HL-60 (cell line): ENCODE measurements at regions not wholly inside any gene's neighbourhood (a gene's known extent, or its start where the extent isn't known, plus 50 kb on each side); places are given as distances from the start of the nearest gene placed in this dataset.

ENCODE experiments used
- DNase-seq, 2 experiments: peaks; one replicate each; pipeline ENCODE4 v3.0.0-alpha.2; 2010 to 2020; ENCODE audit warnings: low read depth in 1 of 2, low spot score in 1 of 2
- H3K27ac ChIP-seq: fragments of 250-450 bp; sonication (Bioruptor Pico); replicated peaks from 2 replicates; pipeline ENCODE4 v1.5.1; 2020; ENCODE audit warnings: mild to moderate bottlenecking, moderate library complexity
- H3K27me3 ChIP-seq: fragments of 250-450 bp; sonication (Bioruptor Pico); 2 replicates; pipeline ENCODE4 v1.5.1; 2021; ENCODE audit warnings: mild to moderate bottlenecking, moderate library complexity; ENCODE audit not compliant: insufficient read depth, poor library complexity, severe bottlenecking
- H3K4me3 ChIP-seq: replicated peaks from 2 replicates; pipeline ENCODE4 v1.5.1; 2011; ENCODE audit warnings: mild to moderate bottlenecking, control low read depth, low read length; ENCODE audit not compliant: insufficient read depth
- CTCF ChIP-seq: IDR thresholded peaks from one replicate; pipeline ENCODE4 v1.5.1; 2011; ENCODE audit warnings: low read length, control low read depth, inconsistent platforms; ENCODE audit not compliant: insufficient read depth
- GABPA ChIP-seq: IDR thresholded peaks from 2 replicates; pipeline ENCODE4 v1.6.1; 2012; ENCODE audit warnings: low read depth
- POLR2AphosphoS5 ChIP-seq: IDR thresholded peaks from 2 replicates; pipeline ENCODE4 v1.6.1; 2012; ENCODE audit warnings: low read depth
- REST ChIP-seq: IDR thresholded peaks from 2 replicates; pipeline ENCODE4 v1.6.1; 2012; ENCODE audit warnings: low read depth; ENCODE audit not compliant: insufficient replicate concordance
- SPI1 ChIP-seq: IDR thresholded peaks from 2 replicates; pipeline ENCODE4 v1.6.1; 2012; ENCODE audit warnings: low read depth, mild to moderate bottlenecking, borderline replicate concordance

GRCh38 chr15:23859008-23859407 lies 171.9 kb upstream of the NDN start:
- no peak for TF ChIP-seq CTCF
- no peak for TF ChIP-seq POLR2AphosphoS5
- TF ChIP-seq GABPA = no peak
- TF ChIP-seq REST = no peak
- no peak for TF ChIP-seq SPI1
- no peaks in the 10 kb centered on the region for H3K27me3 ChIP-seq
- no peak for DNase-seq
- H3K27ac ChIP-seq = no peak overlapping the region
- no peak overlapping the region for H3K4me3 ChIP-seq

- Histone ChIP-seq H3K27ac (no peak overlapping the region), H3K27me3 (no peaks in the 10 kb centered on the region), H3K4me3 (no peak overlapping the region)
- TF ChIP-seq SPI1 (no peak), CTCF (no peak), GABPA (no peak), REST (no peak), POLR2AphosphoS5 (no peak)
- no peak for DNase-seq
These were observed 173.5 kb upstream of the NDN start for GRCh38 chr15:23860290-23861245.

- peaks cover 13% of the 10 kb centered on the region for H3K27me3 ChIP-seq
- H3K27ac ChIP-seq = no peak overlapping the region
- no peak for DNase-seq
- TF ChIP-seq POLR2AphosphoS5 (no peak), CTCF (no peak), GABPA (no peak), SPI1 (no peak), REST (no peak)
- no peak overlapping the region for H3K4me3 ChIP-seq
These were observed 179.7 kb upstream of the NDN start for GRCh38 chr15:23866832-23867231.
